ENCODE measurements at regions not wholly inside any gene's neighbourhood (a gene's known extent, or its start where the extent isn't known, plus 50 kb on each side); places are given as distances from the start of the nearest gene placed in this dataset.
"Not testable (repeated sequence)": the region's sequence is repeated elsewhere in the genome, so short reads cannot be mapped to it uniquely, and the experiment has no call there.

DNA sequence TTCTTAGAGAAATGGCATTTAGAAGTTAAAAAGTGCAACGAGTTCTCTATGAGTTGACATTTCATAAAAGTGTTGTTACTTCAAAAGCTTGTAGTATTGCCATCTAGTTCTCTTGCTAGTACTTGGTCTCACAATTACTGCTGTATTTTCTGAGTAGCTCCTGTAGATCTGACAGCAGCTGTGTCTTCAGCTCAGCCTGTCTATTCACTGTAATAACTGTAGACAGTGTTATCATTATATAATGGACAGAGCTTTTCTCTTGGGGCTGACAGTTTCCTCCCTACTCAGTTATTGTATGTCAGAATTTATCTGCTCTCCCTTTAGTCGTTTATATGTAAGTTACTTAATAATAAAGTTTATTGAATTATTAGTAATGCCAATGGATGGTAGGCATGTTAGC is 388.7 kb upstream of the VSTM2A start:
- no peak for FAIRE-seq

- no peak for FAIRE-seq
Observed at GRCh38 chr7:54159088-54159487, 383.1 kb upstream of the VSTM2A start.

- no peak for FAIRE-seq
Observed at GRCh38 chr7:54161621-54162020, 380.6 kb upstream of the VSTM2A start.

- FAIRE-seq, result no peak
Observed at GRCh38 chr7:54166419-54166818, 375.8 kb upstream of the VSTM2A start.

- FAIRE-seq, result no peak
Observed at GRCh38 chr7:54179321-54180029, 362.7 kb upstream of the VSTM2A start.

DNA sequence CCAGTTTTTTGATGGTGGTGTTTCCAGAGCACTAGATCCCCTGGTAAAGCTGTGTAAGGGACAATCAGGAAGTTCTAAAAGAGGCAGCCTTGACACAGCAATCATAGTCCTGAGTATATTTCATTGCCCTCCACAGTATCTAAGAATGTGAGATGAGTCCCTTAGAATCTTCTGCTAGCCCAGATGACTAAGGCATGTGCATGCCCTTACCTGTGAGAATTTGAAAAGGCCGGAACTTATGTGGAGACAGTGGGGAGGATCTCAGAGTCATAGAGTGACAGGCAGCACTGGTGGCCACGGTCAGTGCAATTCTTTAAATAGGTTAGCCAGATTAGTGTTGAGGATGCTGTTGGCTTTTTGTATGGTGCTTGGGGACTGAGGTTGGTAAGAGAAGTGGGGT is 361.4 kb upstream of the VSTM2A start:
- FAIRE-seq, result no peak

GRCh38 chr7:54183055-54183454 is 359.1 kb upstream of the VSTM2A start:
- FAIRE-seq, result no peak

DNA sequence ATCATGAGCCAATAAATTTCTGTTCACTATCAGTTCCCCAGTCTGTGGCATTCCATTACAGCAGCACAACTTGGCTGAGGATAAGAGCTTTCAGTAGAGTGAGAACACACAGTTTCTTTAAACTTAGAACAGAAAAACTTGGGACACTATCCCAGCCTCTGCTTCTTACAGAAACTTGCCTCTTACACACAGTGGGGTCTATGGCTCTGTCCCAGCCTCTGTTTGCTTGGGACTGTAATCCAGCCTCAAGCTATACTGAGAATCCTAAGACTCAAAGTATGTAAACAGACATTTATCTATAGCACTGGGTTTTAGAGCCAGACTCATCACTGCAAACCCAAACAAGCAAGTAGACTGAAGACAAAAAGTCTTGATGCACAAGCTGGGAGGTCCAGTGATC is 355.8 kb upstream of the VSTM2A start:
- no peak for FAIRE-seq

DNA sequence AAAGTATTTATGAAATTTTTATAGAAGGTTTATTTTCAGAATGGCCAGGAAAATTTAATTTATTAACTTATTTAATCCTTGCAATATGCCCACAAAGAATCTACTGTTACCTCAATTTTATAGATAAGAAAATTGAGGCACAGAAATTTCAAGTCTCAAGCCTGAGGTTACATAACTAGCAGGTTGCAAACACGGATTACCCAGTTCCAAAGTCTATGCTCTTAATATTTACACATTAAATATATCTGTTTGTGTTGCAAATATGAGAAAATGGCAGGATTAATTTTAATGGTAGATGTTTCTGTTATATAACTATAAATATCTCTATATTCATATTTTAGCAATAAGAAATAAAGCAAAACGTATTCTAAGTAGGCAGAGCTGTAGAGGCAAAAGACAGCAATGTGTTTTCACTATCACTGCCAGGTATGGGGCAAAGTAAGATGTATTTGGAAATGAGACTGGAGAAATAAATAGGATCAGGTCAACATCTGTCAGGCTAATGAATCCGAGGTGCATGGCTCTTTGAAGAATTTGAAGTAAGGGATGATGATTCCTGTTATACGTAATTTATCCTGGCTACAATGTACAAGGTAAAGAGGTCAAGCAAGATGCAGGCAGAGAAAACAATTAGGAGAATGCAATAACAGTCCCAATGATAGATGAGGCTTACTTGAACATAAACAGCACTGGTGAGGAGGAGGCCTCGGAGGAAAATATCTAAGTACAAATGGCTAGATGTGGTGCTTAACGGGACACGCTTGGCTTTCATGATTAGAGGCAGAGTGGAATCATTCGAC is 354.1 kb upstream of the VSTM2A start:
- FAIRE-seq, result no peak

DNA sequence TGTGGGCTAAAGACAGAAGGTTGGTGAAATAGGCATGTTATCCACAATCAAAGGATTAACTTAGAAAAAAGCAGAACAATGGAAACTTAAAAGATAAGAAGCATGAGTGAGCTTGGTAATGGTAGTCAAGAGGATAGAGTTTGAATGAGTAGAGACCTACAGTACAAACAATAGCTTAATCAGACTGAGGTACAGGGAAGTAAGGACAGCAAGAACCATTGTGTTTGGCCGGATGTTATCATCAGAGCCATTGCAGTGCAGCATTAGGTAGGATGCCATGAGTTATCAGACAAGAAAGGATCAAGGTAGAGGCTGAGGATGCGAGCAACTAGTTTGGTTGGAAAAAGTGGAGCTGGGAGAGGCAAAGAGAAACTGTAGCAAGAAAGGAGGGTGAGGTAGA is 353.3 kb upstream of the VSTM2A start:
- no peak for FAIRE-seq

- no peak for FAIRE-seq
Observed at GRCh38 chr7:54189330-54189729, 352.8 kb upstream of the VSTM2A start.

GRCh38 chr7:54201501-54201900 is 340.7 kb upstream of the VSTM2A start:
- no peak for FAIRE-seq

- no peak for FAIRE-seq
Observed at GRCh38 chr7:54215424-54215823, 326.8 kb upstream of the VSTM2A start.

DNA sequence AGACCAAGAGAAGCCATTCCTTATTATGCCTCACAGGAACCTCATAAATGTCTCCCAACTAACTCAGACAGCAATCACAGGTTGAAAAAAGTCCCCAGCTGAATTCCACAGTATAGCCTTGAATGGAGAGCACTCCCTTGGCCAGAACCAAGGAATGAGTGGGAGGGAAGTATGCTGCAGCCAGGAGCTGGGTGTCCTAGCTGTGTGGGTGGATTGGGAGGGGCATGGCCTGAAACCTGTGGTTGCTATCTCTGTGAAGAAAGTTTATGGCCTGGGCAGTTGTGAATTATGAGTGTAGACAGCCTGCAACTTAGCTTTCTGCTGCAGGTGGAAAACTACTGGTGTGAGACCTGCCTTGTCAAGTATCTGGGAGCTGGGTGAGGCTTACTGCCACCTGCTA is 316.1 kb upstream of the VSTM2A start:
- FAIRE-seq, result not testable (repeated sequence)

GRCh38 chr7:54242776-54243175 is 299.4 kb upstream of the VSTM2A start:
- FAIRE-seq, result no peak

GRCh38 chr7:54245020-54245419 is 297.2 kb upstream of the VSTM2A start:
- FAIRE-seq, result no peak

DNA sequence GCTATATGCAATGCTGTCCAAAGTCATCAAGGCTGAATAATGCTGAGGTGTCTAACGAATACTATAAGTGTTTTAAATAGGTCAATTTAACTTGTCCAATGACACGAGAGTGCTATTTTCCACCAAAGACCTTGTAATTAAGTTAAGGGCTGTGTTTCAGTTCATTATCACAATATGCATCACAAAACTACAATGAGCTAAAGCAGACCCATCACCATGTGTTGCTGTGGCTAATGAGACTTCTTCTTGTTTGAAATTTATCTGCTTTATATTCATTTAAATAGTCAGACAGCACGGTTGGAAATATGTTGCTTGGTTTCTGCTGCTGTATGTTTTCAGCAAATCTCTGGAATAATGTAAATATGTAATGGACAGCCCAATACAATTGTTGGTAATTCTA is 292.5 kb upstream of the VSTM2A start:
- no peak for FAIRE-seq

DNA sequence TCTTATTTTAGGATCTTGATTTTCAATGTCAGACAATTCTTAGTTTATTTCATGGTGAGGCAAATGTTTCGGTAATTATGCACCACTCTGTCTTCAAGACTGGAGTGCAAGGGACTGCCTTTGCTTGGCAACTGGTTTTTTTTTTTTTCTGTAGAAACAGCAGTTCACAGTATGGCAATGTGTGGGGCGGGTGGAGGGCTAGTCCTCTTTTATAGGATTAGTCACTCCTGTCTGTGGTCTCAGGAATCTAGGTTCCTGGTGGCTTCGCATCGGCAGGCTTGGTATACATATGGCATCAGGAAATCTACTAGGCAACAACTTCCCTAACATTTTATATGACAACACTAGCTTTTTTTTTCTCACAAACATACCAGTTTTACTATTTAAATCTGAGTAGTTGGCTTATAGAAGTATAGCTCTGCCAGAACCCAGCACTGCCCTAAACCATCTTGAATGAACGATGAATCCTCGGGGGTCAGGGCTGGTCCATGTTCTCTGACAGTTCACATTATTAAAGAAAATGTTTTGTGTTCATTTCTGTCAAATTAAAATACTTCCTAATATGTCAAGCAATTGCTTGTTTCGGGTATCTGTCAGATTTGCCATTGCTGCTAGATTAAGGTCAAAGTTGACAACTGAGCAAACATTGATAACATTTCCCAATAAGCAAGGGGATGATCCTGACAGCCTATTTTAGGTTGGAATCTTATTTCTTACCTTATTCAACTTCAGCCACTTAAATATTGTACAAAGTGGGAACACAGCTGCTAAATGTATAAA is 289.7 kb upstream of the VSTM2A start:
- no peak for FAIRE-seq

- FAIRE-seq, result no peak
Observed at GRCh38 chr7:54253036-54253373, 289.2 kb upstream of the VSTM2A start.

DNA sequence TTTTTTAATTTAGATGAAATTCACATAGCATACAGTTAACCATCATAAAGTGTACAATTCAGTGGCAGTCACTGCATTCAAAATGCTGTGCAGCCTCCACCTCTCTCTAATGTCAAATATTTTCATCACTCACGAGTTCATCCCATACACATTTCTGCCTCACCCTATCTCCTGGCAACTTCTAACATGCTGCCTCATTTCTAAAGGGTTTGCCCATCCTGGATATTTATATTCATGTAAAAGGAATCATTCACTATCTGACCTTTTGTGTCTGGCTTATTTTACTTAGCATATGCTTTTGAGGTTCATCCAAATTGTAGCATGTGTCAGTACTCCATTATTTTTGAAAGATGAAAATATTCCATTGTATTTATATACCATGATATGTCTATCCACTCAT is 286.9 kb upstream of the VSTM2A start:
- FAIRE-seq, result no peak

GRCh38 chr7:54259185-54259584 is 283.0 kb upstream of the VSTM2A start:
- no peak for FAIRE-seq

- FAIRE-seq, result no peak
Observed at GRCh38 chr7:54260941-54261371, 281.2 kb upstream of the VSTM2A start.

GRCh38 chr7:54278847-54279246 is 263.3 kb upstream of the VSTM2A start:
- FAIRE-seq, result no peak
